ENCODE measurements at regions not wholly inside any gene's neighbourhood (a gene's known extent, or its start where the extent isn't known, plus 50 kb on each side); places are given as distances from the start of the nearest gene placed in this dataset.

- no peaks in the 10 kb centered on the region for H3K9me3 ChIP-seq (ENCODE audit: control insufficient read depth, insufficient read depth, low read depth, low read length)
- no peak overlapping the region for H3K27ac ChIP-seq (ENCODE audit: extremely low read depth, low read depth, low read length)
- no peak overlapping the region for H3K4me3 ChIP-seq (ENCODE audit: low read depth, low read length)
- no peaks in the 10 kb centered on the region for H3K4me1 ChIP-seq (ENCODE audit: control insufficient read depth, insufficient read depth, low read length)
- no peaks in the 10 kb centered on the region for H3K36me3 ChIP-seq (ENCODE audit: control insufficient read depth in 2 of 2, insufficient read depth in 1 of 2, low read length in 2 of 2)
- ChIA-PET POLR2A (no interaction called here), CTCF (no interaction called here)
- TF ChIP-seq HIC1 (tag by site-specific recombination; IDR thresholded peaks at IDR 0.05) = no peak
- TF ChIP-seq ZNF624 (tag by site-specific recombination; IDR thresholded peaks at IDR 0.05) = no peak
- no peak for TF ChIP-seq INSM2 (tag by site-specific recombination; IDR thresholded peaks at IDR 0.05)
- no peak for TF ChIP-seq ZNF791 (tag by site-specific recombination; IDR thresholded peaks at IDR 0.05)
- TF ChIP-seq ZFP3 (tag by site-specific recombination; IDR thresholded peaks at IDR 0.05; ENCODE audit: low read depth) = no peak
- no peak for TF ChIP-seq ZNF777 (tag by site-specific recombination; IDR thresholded peaks at IDR 0.05; ENCODE audit: borderline replicate concordance)
- TF ChIP-seq ZXDB (tag by site-specific recombination; IDR thresholded peaks at IDR 0.05) = no peak
- TF ChIP-seq ZNF214 (tag by site-specific recombination; IDR thresholded peaks at IDR 0.05; ENCODE audit: borderline replicate concordance) = no peak
- no peak for TF ChIP-seq GLIS2 (tag by site-specific recombination; IDR thresholded peaks at IDR 0.05)
- TF ChIP-seq YY1 (tag by site-specific recombination; IDR thresholded peaks at IDR 0.05) = no peak
- TF ChIP-seq ZNF169 (tag by site-specific recombination; IDR thresholded peaks at IDR 0.05) = no peak
- TF ChIP-seq MZF1 (tag by site-specific recombination; IDR thresholded peaks at IDR 0.05; ENCODE audit: borderline replicate concordance) = no peak
- TF ChIP-seq MEIS1 (CRISPR knock-in tag; IDR thresholded peaks at IDR 0.05; ENCODE audit: borderline replicate concordance) = no peak
- no peak for TF ChIP-seq ZNF639 (tag by site-specific recombination; IDR thresholded peaks at IDR 0.05)
- TF ChIP-seq GLI4 (tag by site-specific recombination; IDR thresholded peaks at IDR 0.05) = no peak
- no peak for TF ChIP-seq ZFP37 (tag by site-specific recombination; IDR thresholded peaks at IDR 0.05)
- TF ChIP-seq ZBTB49 (tag by site-specific recombination; IDR thresholded peaks at IDR 0.05; ENCODE audit: low read depth) = no peak
These were observed 194.1 kb downstream of the TMTC3 start for GRCh38 chr12:88336076-88336739.

GRCh38 chr12:88338486-88338885, 196.4 kb downstream of the TMTC3 start:
- H3K27ac ChIP-seq (ENCODE audit: extremely low read depth, low read depth, low read length) = no peak overlapping the region
- no peak overlapping the region for H3K4me3 ChIP-seq (ENCODE audit: low read depth, low read length)
- CTCF ChIA-PET = interaction anchor here (0.7 kb wide), 1 partner anchor 637 kb away, joined by 5 read pairs; no protein-coding TSS in a partner anchor
- no peaks in the 10 kb centered on the region for H3K9me3 ChIP-seq (ENCODE audit: control insufficient read depth, insufficient read depth, low read depth, low read length)
- TF ChIP-seq ZNF114 (tag by site-specific recombination; IDR thresholded peaks at IDR 0.05) (no peak), ZNF654 (tag by site-specific recombination; IDR thresholded peaks at IDR 0.05; ENCODE audit: low read depth) (no peak), ZFP69B (tag by site-specific recombination; IDR thresholded peaks at IDR 0.05) (no peak), ZNF274 (IDR thresholded peaks at IDR 0.05; ENCODE audit: low read length) (no peak), ZNF274 (tag by site-specific recombination; IDR thresholded peaks at IDR 0.05; ENCODE audit: borderline replicate concordance) (no peak), ZNF521 (tag by site-specific recombination; IDR thresholded peaks at IDR 0.05) (no peak), ZNF658 (tag by site-specific recombination; IDR thresholded peaks at IDR 0.05) (no peak), YY1 (tag by site-specific recombination; IDR thresholded peaks at IDR 0.05) (no peak), ZNF341 (tag by site-specific recombination; IDR thresholded peaks at IDR 0.05; ENCODE audit: low read depth) (no peak), ZNF133 (tag by site-specific recombination; IDR thresholded peaks at IDR 0.05) (no peak), ZBTB1 (tag by site-specific recombination; IDR thresholded peaks at IDR 0.05) (no peak), ZNF704 (tag by site-specific recombination; IDR thresholded peaks at IDR 0.05) (no peak)
- H3K4me1 ChIP-seq (ENCODE audit: control insufficient read depth, insufficient read depth, low read length) = no peaks in the 10 kb centered on the region
- H3K36me3 ChIP-seq (ENCODE audit: control insufficient read depth in 2 of 2, insufficient read depth in 1 of 2, low read length in 2 of 2) = no peaks in the 10 kb centered on the region
- POLR2A ChIA-PET = no interaction called here
